NCI-H128 (cell line): ENCODE measurements at regions not wholly inside any gene's neighbourhood (a gene's known extent, or its start where the extent isn't known, plus 50 kb on each side); places are given as distances from the start of the nearest gene placed in this dataset.
"Not testable (repeated sequence)": the region's sequence is repeated elsewhere in the genome, so short reads cannot be mapped to it uniquely, and the experiment has no call there.

Experiments used
- DNase-seq: peaks from one replicate; lab custom pipeline; 2025; ENCODE audit not compliant: unreplicated experiment; lab: John Stamatoyannopoulos, UW

GRCh38 chr1:54475357-54475881 is 69.2 kb upstream of the SSBP3 start:
- no peak for DNase-seq

- DNase-seq, result no peak
Observed at GRCh38 chr1:54474310-54475251, 68.4 kb upstream of the SSBP3 start.

- no peak for DNase-seq
Observed at GRCh38 chr1:54471588-54471987, 65.4 kb upstream of the SSBP3 start.

GRCh38 chr1:54469444-54469843 is 63.2 kb upstream of the SSBP3 start:
- not testable (repeated sequence) for DNase-seq

GRCh38 chr1:54468288-54469084 is 62.3 kb upstream of the SSBP3 start:
- not testable (repeated sequence) for DNase-seq

- DNase-seq, result no peak
Observed at GRCh38 chr1:54465351-54465811, 59.2 kb upstream of the SSBP3 start.

GRCh38 chr1:54464477-54465146 is 58.4 kb upstream of the SSBP3 start:
- no peak for DNase-seq

- no peak for DNase-seq
Observed at GRCh38 chr1:54464031-54464476, 57.9 kb upstream of the SSBP3 start.

GRCh38 chr1:54463259-54464030 is 57.3 kb upstream of the SSBP3 start:
- DNase-seq, result no peak

- no peak for DNase-seq
Observed at GRCh38 chr1:54462597-54463258, 56.5 kb upstream of the SSBP3 start.

- no peak for DNase-seq
Observed at GRCh38 chr1:54461731-54462596, 55.8 kb upstream of the SSBP3 start.

- DNase-seq, result no peak
Observed at GRCh38 chr1:54460861-54461387, 54.7 kb upstream of the SSBP3 start.

GRCh38 chr1:54460351-54460750 is 54.2 kb upstream of the SSBP3 start:
- no peak for DNase-seq

- DNase-seq, result no peak
Observed at GRCh38 chr1:54459726-54460191, 53.6 kb upstream of the SSBP3 start.

- DNase-seq, result no peak
Observed at GRCh38 chr1:54459140-54459539, 52.9 kb upstream of the SSBP3 start.

- no peak for DNase-seq
Observed at GRCh38 chr1:54456921-54457529, 50.8 kb upstream of the SSBP3 start.

GRCh38 chr1:54456361-54456760 is 50.2 kb upstream of the SSBP3 start:
- no peak for DNase-seq
